Ovary (tissue), 3 donors: ENCODE measurements at regions not wholly inside any gene's neighbourhood (a gene's known extent, or its start where the extent isn't known, plus 50 kb on each side); places are given as distances from the start of the nearest gene placed in this dataset.

Experiments used
- EP300 ChIP-seq: sonication (generic); formaldehyde crosslinking; IDR thresholded peaks from one replicate; pipeline ENCODE4 v1.6.1; 2017; ENCODE audit warnings: antibody characterized with exemption
- POLR2A ChIP-seq: fragments of 450-650 bp; IDR thresholded peaks from one replicate; pipeline ENCODE4 v1.6.1; 2017; ENCODE audit warnings: antibody characterized with exemption, mild to moderate bottlenecking, moderate library complexity
- TF ChIP-seq, protein P1 (sequence below), 3 donors: fragments of 450-650 bp in 2 of 3; fragments of 200-600 bp in 1 of 3; IDR thresholded peaks; one replicate each; pipeline versions ENCODE4 v1.5.1 to v1.8.0; 2016 to 2022; ENCODE audit warnings: antibody characterized with exemption in 3 of 3, mild to moderate bottlenecking in 1 of 3
- donor health status: DM: no; HTN: no; CAD: no.

DNA sequence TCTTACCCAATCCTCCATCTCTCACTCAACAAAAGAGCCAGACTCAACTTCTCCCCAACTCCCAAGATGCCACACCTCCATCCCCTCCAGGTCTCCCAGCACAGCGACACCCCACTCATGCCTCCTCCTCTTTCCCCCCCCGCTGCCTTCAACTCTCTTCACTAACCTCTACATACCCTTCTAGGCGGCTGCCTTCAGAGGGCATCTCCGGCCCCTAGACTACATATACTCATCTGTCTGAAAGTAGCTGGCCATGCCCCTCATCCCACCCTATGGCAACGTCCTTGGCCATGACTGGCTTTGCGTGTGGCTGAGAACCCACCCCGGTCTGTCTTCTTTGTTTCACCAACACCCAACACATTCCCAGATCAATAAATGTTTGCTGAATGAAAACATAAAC, 81.7 kb upstream of the TMEM45B start:
- TF ChIP-seq, protein P1, sequence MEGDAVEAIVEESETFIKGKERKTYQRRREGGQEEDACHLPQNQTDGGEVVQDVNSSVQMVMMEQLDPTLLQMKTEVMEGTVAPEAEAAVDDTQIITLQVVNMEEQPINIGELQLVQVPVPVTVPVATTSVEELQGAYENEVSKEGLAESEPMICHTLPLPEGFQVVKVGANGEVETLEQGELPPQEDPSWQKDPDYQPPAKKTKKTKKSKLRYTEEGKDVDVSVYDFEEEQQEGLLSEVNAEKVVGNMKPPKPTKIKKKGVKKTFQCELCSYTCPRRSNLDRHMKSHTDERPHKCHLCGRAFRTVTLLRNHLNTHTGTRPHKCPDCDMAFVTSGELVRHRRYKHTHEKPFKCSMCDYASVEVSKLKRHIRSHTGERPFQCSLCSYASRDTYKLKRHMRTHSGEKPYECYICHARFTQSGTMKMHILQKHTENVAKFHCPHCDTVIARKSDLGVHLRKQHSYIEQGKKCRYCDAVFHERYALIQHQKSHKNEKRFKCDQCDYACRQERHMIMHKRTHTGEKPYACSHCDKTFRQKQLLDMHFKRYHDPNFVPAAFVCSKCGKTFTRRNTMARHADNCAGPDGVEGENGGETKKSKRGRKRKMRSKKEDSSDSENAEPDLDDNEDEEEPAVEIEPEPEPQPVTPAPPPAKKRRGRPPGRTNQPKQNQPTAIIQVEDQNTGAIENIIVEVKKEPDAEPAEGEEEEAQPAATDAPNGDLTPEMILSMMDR (IDR thresholded peaks at IDR 0.05): no peak
- TF ChIP-seq EP300: no peak
- TF ChIP-seq POLR2A: no peak
